Esophagus (tissue), 2 donors: ENCODE measurements at regions not wholly inside any gene's neighbourhood (a gene's known extent, or its start where the extent isn't known, plus 50 kb on each side); places are given as distances from the start of the nearest gene placed in this dataset.

Experiments used
- H3K27ac ChIP-seq, 2 donors: one replicate each; pipeline ENCODE4 v1.5.1; 2013; ENCODE audit warnings: low read depth in 2 of 2, mild to moderate bottlenecking in 2 of 2, inconsistent platforms in 1 of 2, low read length in 1 of 2, moderate library complexity in 1 of 2
- H3K27me3 ChIP-seq, 2 donors: one replicate each; pipeline ENCODE4 v1.6.1; 2013; ENCODE audit warnings: low read length in 2 of 2, control low read depth in 1 of 2, mild to moderate bottlenecking in 1 of 2; ENCODE audit not compliant: insufficient read depth in 2 of 2, control insufficient read depth in 1 of 2
- H3K36me3 ChIP-seq, 2 donors: one replicate each; pipeline ENCODE4 v1.6.1; 2013; ENCODE audit warnings: low read length in 1 of 2; ENCODE audit not compliant: control insufficient read depth in 2 of 2, insufficient read depth in 2 of 2
- H3K4me1 ChIP-seq, 2 donors: one replicate each; pipeline ENCODE4 v1.6.1; 2013; ENCODE audit warnings: low read length in 1 of 2; ENCODE audit not compliant: control insufficient read depth in 2 of 2, insufficient read depth in 2 of 2
- H3K4me3 ChIP-seq, 2 donors: one replicate each; pipeline ENCODE4 v1.5.1; 2013; ENCODE audit warnings: low read length in 2 of 2, mild to moderate bottlenecking in 2 of 2, low read depth in 1 of 2, moderate library complexity in 1 of 2
- H3K9me3 ChIP-seq, 2 donors: one replicate each; pipeline ENCODE4 v1.6.1; 2013; ENCODE audit warnings: mild to moderate bottlenecking in 2 of 2, low read depth in 1 of 2, low read length in 1 of 2, moderate library complexity in 1 of 2; ENCODE audit not compliant: control insufficient read depth in 2 of 2, insufficient read depth in 1 of 2
- WGBS, 2 donors: extraction: QIAGEN DNeasy Blood & Tissue Kit; methylation state at CpG; one replicate each; pipeline ENCODE4 v1.1.7; 2013; 5-methylcytosine and 5-hydroxymethylcytosine counted together
- donor health status: healthy with polysubstance abuse.
- donor health status: Bipolar disorder and iron deficiency.

DNA sequence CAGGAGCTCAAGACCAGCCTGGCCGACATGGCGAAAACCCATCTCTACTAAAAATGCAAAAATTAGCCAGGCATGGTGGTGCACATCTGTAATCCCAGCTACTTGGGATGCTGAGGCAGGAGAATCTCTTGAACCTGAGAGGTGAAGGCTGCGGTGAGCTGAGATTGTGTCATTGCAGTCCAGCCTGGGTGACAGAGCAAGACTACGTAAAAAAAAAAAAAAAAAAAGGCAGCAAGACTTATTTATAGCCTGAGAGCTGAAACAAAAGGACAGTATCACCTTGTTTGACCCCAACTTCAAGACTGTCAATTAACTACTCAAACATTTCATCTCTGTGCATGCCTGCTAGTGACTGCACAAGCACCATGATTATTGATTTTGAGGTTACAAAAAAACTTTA is 478.9 kb upstream of the GBE1 start:
- Histone ChIP-seq H3K27me3 (no peaks in the 10 kb centered on the region), H3K36me3 (no peaks in the 10 kb centered on the region), H3K4me3 (no peak overlapping the region), H3K4me1 (no peaks in the 10 kb centered on the region), H3K27ac (no peak overlapping the region), H3K9me3 (no peaks in the 10 kb centered on the region)
- 90 to 93% methylated on average over 4 of the region's 4 CpGs for WGBS, 2 donors

DNA sequence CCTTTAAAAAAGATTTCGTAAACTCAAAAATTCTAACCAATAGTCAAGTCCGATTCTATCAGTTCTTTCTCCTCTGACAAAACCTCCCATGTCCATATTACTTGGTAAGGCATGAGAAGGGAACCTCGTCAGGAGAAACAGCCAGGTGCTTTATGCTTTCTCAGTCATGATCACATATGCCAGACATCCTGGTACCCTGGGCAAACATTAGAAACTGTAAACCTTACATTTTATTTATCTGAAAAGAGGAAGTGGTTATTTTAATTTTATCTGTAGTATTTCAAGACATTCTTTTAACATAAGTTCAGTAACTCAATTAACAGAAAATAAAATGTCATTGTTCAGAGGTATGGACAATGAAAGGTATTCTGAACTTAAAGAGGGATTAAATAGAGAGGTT is 474.8 kb upstream of the GBE1 start:
- no peaks in the 10 kb centered on the region for H3K4me1 ChIP-seq
- 77% methylated on average over 3 of the region's 3 CpGs for WGBS, 2 donors
- no peak overlapping the region for H3K27ac ChIP-seq
- H3K9me3 ChIP-seq, result no peaks in the 10 kb centered on the region
- no peak overlapping the region for H3K4me3 ChIP-seq
- H3K36me3 ChIP-seq, result no peaks in the 10 kb centered on the region
- no peaks in the 10 kb centered on the region for H3K27me3 ChIP-seq

DNA sequence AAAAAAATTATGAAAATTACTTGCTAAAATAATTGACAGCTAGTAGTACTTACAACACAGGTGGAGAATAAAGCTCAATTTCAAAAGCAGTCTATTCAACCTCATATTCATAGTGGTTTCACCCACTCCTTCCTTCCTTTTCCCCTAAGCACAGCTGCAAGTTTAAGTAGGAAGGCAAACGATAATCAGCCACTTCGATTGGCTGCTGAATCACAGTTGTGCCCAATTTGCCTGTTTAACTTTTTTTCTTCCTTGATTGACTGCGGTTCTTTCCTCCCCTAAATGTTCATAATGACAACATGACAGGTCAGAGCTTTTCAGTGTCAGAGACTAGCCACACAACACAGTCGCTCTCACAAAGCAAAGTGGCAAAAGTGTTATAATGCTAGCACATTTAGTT is 468.0 kb upstream of the GBE1 start:
- Histone ChIP-seq H3K36me3 (no peaks in the 10 kb centered on the region), H3K9me3 (peaks cover 5 to 6% of the 10 kb centered on the region in 2 donors), H3K27me3 (no peaks in the 10 kb centered on the region), H3K27ac (no peak overlapping the region), H3K4me3 (no peak overlapping the region), H3K4me1 (no peaks in the 10 kb centered on the region)
- WGBS, 2 donors, result 54 to 59% methylated on average over 4 of the region's 4 CpGs

DNA sequence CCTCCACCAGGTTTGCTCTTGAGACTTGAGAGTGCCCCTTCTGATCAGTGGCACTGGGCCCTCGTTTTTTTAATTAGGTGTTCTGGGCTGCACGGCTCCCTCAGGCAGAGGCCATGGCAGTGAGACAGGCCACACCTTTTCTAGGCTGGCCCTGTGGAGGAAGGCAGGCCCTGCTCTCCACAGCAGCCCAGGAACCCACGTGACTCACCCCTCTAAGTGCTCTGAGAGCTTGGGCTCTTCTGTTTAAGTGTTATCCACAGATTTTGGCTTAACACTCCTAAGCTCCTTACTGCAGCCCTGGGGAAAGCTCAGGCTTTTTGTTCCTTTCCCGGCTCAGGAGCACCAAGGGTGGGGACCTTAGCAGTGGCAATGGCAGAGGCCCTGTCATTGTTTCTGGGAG is 463.2 kb upstream of the GBE1 start:
- whole genome bisulfite sequencing, 2 donors, result 83 to 94% methylated on average over 4 of the region's 4 CpGs
- H3K27ac ChIP-seq, result no peak overlapping the region
- H3K4me3 ChIP-seq, result no peak overlapping the region
- no peaks in the 10 kb centered on the region for H3K27me3 ChIP-seq
- H3K9me3 ChIP-seq, result peaks cover 5 to 6% of the 10 kb centered on the region in 2 donors
- no peaks in the 10 kb centered on the region for H3K36me3 ChIP-seq
- H3K4me1 ChIP-seq, result no peaks in the 10 kb centered on the region

DNA sequence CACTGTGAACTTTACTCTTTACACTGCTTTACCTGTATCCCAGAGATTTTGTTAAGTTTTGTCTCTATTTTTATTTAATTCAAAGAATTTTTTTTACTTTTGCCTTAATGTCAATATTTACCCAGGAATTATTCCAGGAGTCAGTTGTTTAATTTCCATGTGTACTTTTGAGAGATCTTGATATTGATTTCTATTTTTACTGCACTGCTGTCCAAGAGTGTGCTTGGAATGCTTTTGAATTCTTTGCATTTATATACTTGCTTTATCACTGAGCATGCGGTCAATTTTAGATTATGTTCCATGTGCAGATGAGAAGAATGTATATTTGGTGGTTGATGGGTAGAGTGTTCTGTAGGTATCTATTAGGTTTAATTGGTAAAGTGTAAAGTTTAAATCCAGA is 461.0 kb upstream of the GBE1 start:
- H3K4me3 ChIP-seq, result no peak overlapping the region
- H3K4me1 ChIP-seq, result no peaks in the 10 kb centered on the region
- no peaks in the 10 kb centered on the region for H3K36me3 ChIP-seq
- 59 to 74% methylated on average over 1 of the region's 1 CpG for WGBS, 2 donors
- peaks cover 5 to 6% of the 10 kb centered on the region in 2 donors for H3K9me3 ChIP-seq
- no peaks in the 10 kb centered on the region for H3K27me3 ChIP-seq
- H3K27ac ChIP-seq, result no peak overlapping the region

DNA sequence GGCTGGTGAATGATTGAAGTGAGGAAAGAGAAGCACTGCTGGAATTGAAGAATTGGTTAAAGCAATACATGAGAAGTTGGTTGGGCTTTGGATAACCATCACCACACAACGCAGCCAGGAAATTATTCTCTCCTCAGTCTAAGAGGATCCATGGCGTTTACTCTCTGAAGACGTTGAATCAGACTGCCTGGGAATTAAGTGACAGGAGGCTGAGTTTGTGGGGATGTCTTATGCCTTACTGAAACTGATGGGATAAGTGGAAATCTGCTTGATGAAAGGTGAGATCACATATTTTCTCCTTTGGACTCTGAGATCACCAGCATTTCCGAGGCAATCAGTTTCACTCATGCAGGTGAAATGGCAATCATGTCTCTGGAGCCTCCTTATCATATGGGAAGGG is 456.1 kb upstream of the GBE1 start:
- Histone ChIP-seq H3K4me3 (no peak overlapping the region), H3K9me3 (no peaks in the 10 kb centered on the region), H3K27ac (no peak overlapping the region), H3K4me1 (no peaks in the 10 kb centered on the region), H3K36me3 (no peaks in the 10 kb centered on the region), H3K27me3 (no peaks in the 10 kb centered on the region)
- 75 to 86% methylated on average over 4 of the region's 4 CpGs for WGBS, 2 donors

DNA sequence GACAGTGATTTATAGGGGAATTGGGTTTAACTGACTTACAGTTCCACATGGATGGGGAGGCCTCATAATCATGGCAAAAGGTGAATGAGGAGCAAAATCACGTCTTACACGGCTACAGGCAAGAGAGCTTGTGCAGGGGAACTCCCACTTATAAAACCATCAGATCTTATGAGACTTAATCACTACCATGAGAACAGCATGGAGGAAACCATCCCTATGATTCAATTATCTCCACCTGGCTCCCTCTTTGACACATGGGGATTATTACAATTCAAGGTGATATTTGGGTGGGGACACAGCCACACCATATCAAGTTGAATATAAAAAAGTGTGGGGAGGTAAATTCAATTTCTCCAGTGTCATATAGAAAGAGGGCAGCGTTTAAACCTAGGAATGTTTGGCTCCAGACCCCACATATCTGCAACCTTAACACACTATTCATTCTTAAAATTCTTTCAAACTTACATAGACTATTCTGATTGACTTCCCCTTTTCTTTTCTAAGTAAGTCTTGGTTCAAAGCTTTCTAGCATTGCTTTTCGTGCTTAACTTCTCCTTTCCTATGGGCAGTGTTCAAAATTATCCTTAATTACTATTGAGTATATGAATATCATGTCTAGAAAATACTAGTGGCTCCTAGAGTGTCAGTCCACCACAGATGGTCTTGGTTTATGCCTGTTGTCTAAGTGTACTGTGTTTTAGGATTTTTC is 446.7 kb upstream of the GBE1 start:
- no peak overlapping the region for H3K27ac ChIP-seq
- H3K27me3 ChIP-seq, result no peaks in the 10 kb centered on the region
- H3K4me1 ChIP-seq, result no peaks in the 10 kb centered on the region
- H3K36me3 ChIP-seq, result no peaks in the 10 kb centered on the region
- no peaks in the 10 kb centered on the region for H3K9me3 ChIP-seq
- WGBS, 2 donors, result 43 to 47% methylated on average over 4 of the region's 4 CpGs
- no peak overlapping the region for H3K4me3 ChIP-seq

DNA sequence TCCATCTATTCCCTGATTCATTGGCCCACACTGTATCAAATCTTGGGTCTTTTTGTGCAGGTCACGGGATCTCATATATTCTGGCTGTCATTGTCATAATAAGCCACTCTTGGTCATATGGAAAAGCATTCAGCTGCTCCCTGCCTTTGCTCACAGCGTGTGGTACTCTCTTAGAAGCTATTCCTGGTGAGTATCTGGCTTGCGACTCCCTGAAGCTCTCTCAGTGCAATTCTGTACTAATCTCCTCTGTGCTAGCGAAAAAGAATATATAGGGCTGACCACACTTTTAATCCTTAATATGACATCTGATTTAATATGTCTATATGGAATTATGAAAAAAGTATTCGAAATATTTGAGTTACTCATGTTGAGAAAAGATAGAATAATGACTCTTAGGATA is 440.8 kb upstream of the GBE1 start:
- Histone ChIP-seq H3K27me3 (no peaks in the 10 kb centered on the region), H3K36me3 (no peaks in the 10 kb centered on the region), H3K4me3 (no peak overlapping the region), H3K27ac (no peak overlapping the region), H3K4me1 (no peaks in the 10 kb centered on the region), H3K9me3 (no peaks in the 10 kb centered on the region)
- WGBS, 2 donors, result 72 to 80% methylated on average over 5 of the region's 5 CpGs

DNA sequence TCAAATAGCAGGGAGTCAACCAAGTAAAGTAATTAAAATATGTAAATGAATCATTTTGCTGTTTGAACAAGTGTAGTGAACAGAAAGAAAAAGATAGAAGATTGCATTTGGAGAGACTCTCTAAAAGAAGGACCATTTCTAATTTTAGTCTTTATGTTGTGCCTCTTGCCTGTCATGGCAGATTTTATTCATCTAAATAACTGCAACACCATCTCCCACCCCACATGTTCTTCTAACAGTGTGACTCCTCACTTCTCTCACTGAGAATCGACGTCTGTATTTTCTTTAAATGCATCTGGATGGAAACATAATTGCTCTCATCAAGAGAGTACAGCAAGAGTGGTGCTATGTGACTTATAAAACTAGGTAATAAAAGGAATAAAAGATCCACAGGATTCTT is 439.9 kb upstream of the GBE1 start:
- H3K27me3 ChIP-seq, result no peaks in the 10 kb centered on the region
- no peaks in the 10 kb centered on the region for H3K9me3 ChIP-seq
- WGBS, 2 donors, result 86 to 88% methylated on average over 2 of the region's 2 CpGs
- no peaks in the 10 kb centered on the region for H3K4me1 ChIP-seq
- H3K36me3 ChIP-seq, result no peaks in the 10 kb centered on the region
- no peak overlapping the region for H3K4me3 ChIP-seq
- H3K27ac ChIP-seq, result no peak overlapping the region

DNA sequence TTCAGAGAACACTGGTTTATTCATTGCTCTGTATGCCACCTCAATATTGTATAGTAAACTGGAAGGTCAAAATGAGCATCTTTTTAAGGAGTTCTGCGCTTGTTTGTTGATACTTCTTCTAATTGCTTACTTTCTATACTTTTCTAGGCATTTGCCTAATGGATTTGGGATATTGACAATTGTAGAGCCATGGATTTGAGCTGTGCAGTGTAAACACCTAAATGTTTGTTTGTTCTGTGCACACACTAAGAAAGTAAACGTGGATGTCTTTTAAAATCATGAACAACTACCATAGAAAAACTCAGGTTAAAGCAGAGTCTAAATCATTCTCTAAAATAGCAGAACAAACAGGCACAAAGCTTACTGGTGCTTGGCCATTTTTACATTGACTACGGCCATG is 436.6 kb upstream of the GBE1 start:
- Histone ChIP-seq H3K36me3 (no peaks in the 10 kb centered on the region), H3K27me3 (no peaks in the 10 kb centered on the region), H3K4me3 (no peak overlapping the region), H3K4me1 (no peaks in the 10 kb centered on the region), H3K27ac (no peak overlapping the region), H3K9me3 (no peaks in the 10 kb centered on the region)
- WGBS, 2 donors, result 71% methylated on average over 3 of the region's 3 CpGs
